ENCODE measurements at regions not wholly inside any gene's neighbourhood (a gene's known extent, or its start where the extent isn't known, plus 50 kb on each side); places are given as distances from the start of the nearest gene placed in this dataset.

GRCh38 chr12:58313091-58313855 lies 371.9 kb downstream of the ATP23 start:
- no peak for TF ChIP-seq CHD2 (IDR thresholded peaks at IDR 0.05; ENCODE audit: low read length, partially characterized antibody)
- 0 out of 2 replicates have a peak, but pooled peaks have one; percentile 8 for TF ChIP-seq JUND (IDR thresholded peaks at IDR 0.05)
- no peak for TF ChIP-seq YY1 (IDR thresholded peaks at IDR 0.05; ENCODE audit: low read depth)
- peak; percentile 27; the same call in 1 of the 2 replicates for TF ChIP-seq FOSL2 (IDR thresholded peaks at IDR 0.05; ENCODE audit: borderline replicate concordance, low read depth)
- no peak for TF ChIP-seq TEAD4 (IDR thresholded peaks at IDR 0.05; ENCODE audit: borderline replicate concordance, insufficient read depth)
- TF ChIP-seq NFIC (IDR thresholded peaks at IDR 0.05; ENCODE audit: borderline replicate concordance): peak; percentile 32; the same call in 1 of the 2 replicates
- TF ChIP-seq TCF12 (IDR thresholded peaks at IDR 0.05): peak; percentile 43; the same call in 1 of the 2 replicates
- TF ChIP-seq CTCF (IDR thresholded peaks at IDR 0.05): no peak
- TF ChIP-seq USF2 (IDR thresholded peaks at IDR 0.05; ENCODE audit: borderline replicate concordance, low read depth, low read length): no peak
- peak; percentile 29; the same call in 1 of the 2 replicates for TF ChIP-seq RXRA (IDR thresholded peaks at IDR 0.05; ENCODE audit: borderline replicate concordance, low read depth)
- H3K9ac ChIP-seq: no peak overlapping the region
- no peaks in the 10 kb centered on the region for H3K27me3 ChIP-seq (ENCODE audit: insufficient read depth)
- H4K20me1 ChIP-seq (ENCODE audit: insufficient read depth): no peaks in the 10 kb centered on the region
- peaks cover 15% of the 10 kb centered on the region for H3F3A ChIP-seq (replicated peaks; ENCODE audit: insufficient read depth)
- no peak overlapping the region for H2AFZ ChIP-seq (ENCODE audit: low read depth)
- CTCF ChIA-PET: no interaction called here
- no peaks in the 10 kb centered on the region for H3K9me2 ChIP-seq
- DNase-seq: no peak
- POLR2A ChIA-PET: no interaction called here
- no peaks in the 10 kb centered on the region for H3K9me3 ChIP-seq
- H3K79me2 ChIP-seq (ENCODE audit: insufficient read depth): no peaks in the 10 kb centered on the region
- H3K27ac ChIP-seq (ENCODE audit: low read depth in 2 of 2, low read length in 1 of 2): peak overlapping the region in 1 of 2 experiments; percentile 70; a peak in 2 of 4 replicates
- no peaks in the 10 kb centered on the region for H3K36me3 ChIP-seq (replicated peaks in 1 of 2; ENCODE audit: control insufficient read depth in 1 of 2, insufficient read depth in 2 of 2, low read length in 1 of 2)
- H3K4me2 ChIP-seq: no peak overlapping the region
- no peak overlapping the region for H3K4me3 ChIP-seq (ENCODE audit: low read depth in 2 of 2, low read length in 1 of 2)
- peaks cover 0 to 19% of the 10 kb centered on the region in 2 experiments; a peak in 2 of 4 replicates for H3K4me1 ChIP-seq (ENCODE audit: control insufficient read depth in 1 of 2, insufficient read depth in 2 of 2, low read depth in 1 of 2, low read length in 1 of 2)
- WGBS (ENCODE audit: low lambda C conversion rate): 34% methylated on average over 4 of the region's 4 CpGs

GRCh38 chr12:58314610-58315009 lies 373.2 kb downstream of the ATP23 start:
- Histone ChIP-seq H3K27ac (ENCODE audit: low read depth in 2 of 2, low read length in 1 of 2) (no peak overlapping the region), H3K4me1 (ENCODE audit: control insufficient read depth in 1 of 2, insufficient read depth in 2 of 2, low read depth in 1 of 2, low read length in 1 of 2) (peaks cover 0 to 19% of the 10 kb centered on the region in 2 experiments; a peak in 2 of 4 replicates), H3K4me2 (no peak overlapping the region), H3K4me3 (ENCODE audit: low read depth in 2 of 2, low read length in 1 of 2) (no peak overlapping the region), H3K9me2 (no peaks in the 10 kb centered on the region), H3K9me3 (no peaks in the 10 kb centered on the region), H3K36me3 (replicated peaks in 1 of 2; ENCODE audit: control insufficient read depth in 1 of 2, insufficient read depth in 2 of 2, low read length in 1 of 2) (no peaks in the 10 kb centered on the region), H4K20me1 (ENCODE audit: insufficient read depth) (no peaks in the 10 kb centered on the region), H3K79me2 (ENCODE audit: insufficient read depth) (no peaks in the 10 kb centered on the region), H3F3A (replicated peaks; ENCODE audit: insufficient read depth) (peaks cover 15% of the 10 kb centered on the region), H2AFZ (ENCODE audit: low read depth) (no peak overlapping the region), H3K9ac (no peak overlapping the region), H3K27me3 (ENCODE audit: insufficient read depth) (no peaks in the 10 kb centered on the region)
- DNase-seq: no peak
- 27% methylated on average over 5 of the region's 5 CpGs for WGBS (ENCODE audit: low lambda C conversion rate)
- no peak for TF ChIP-seq NRF1 (IDR thresholded peaks at IDR 0.05; ENCODE audit: low read depth, low read length)
- no peak for TF ChIP-seq RAD21 (IDR thresholded peaks at IDR 0.05; ENCODE audit: low read length)
- TF ChIP-seq JUND (IDR thresholded peaks at IDR 0.05): no peak
- TF ChIP-seq POLR2AphosphoS5 (IDR thresholded peaks at IDR 0.05; ENCODE audit: low read depth, low read length): no peak
- no peak for TF ChIP-seq ZBTB33 (IDR thresholded peaks at IDR 0.05; ENCODE audit: borderline replicate concordance, low read depth)
- no peak for TF ChIP-seq MXI1 (IDR thresholded peaks at IDR 0.05; ENCODE audit: low read depth, low read length)
- no peak for TF ChIP-seq SIN3A (IDR thresholded peaks at IDR 0.05; ENCODE audit: borderline replicate concordance, low read depth, low read length)
- no peak for TF ChIP-seq GABPA (IDR thresholded peaks at IDR 0.05; ENCODE audit: low read depth)
- no peak for TF ChIP-seq GATA2 (CRISPR knock-in tag; IDR thresholded peaks at IDR 0.05)
- TF ChIP-seq EZH2phosphoT487 (IDR thresholded peaks at IDR 0.05; ENCODE audit: borderline replicate concordance, low read depth): no peak
- no peak for TF ChIP-seq TAF1 (IDR thresholded peaks at IDR 0.05; ENCODE audit: borderline replicate concordance, low read depth, low read length)
- no peak for TF ChIP-seq MAX (IDR thresholded peaks at IDR 0.05; ENCODE audit: low read depth)
- TF ChIP-seq TCF12 (IDR thresholded peaks at IDR 0.05): no peak
- no peak for TF ChIP-seq NFIC (IDR thresholded peaks at IDR 0.05; ENCODE audit: borderline replicate concordance)
- TF ChIP-seq SMC3 (IDR thresholded peaks at IDR 0.05; ENCODE audit: low read depth, low read length): no peak
- TF ChIP-seq USF2 (IDR thresholded peaks at IDR 0.05; ENCODE audit: borderline replicate concordance, low read depth, low read length): no peak
- ChIA-PET CTCF (no interaction called here), POLR2A (no interaction called here)
